CD4-positive, alpha-beta T cell (primary cell): ENCODE measurements at regions not wholly inside any gene's neighbourhood (a gene's known extent, or its start where the extent isn't known, plus 50 kb on each side); places are given as distances from the start of the nearest gene placed in this dataset.

Experiments
- ATAC-seq: fragments of 200-7000 bp; cut with Tn5 transposase; one replicate; pipeline ENCODE4 v1.10.0; 2022; ENCODE audit warnings: mild to moderate bottlenecking; ENCODE audit not compliant: poor library complexity
- CTCF ChIA-PET: fragments of 350-600 bp; sonication (Branson Sonifier 250); formaldehyde crosslinking; loops from one replicate; lab custom pipeline; 2021; ENCODE audit warnings: antibody characterized with exemption, inconsistent platforms; lab: Charles Lee
- POLR2A ChIA-PET: fragments of 350-600 bp; sonication (Branson Sonifier 250); formaldehyde crosslinking; loops from one replicate; lab custom pipeline; 2021; ENCODE audit warnings: antibody characterized with exemption, inconsistent platforms; lab: Charles Lee
- DNase-seq, 14 experiments: peaks; one replicate each; pipeline ENCODE4 v3.0.0-alpha.2; 2013 to 2020; ENCODE audit warnings: mixed read lengths in 2 of 14
- H3K27ac ChIP-seq, 2 donors: one replicate each; pipeline versions ENCODE4 v1.5.1 to v1.7.0; 2013; ENCODE audit warnings: low read length in 2 of 2, low read depth in 1 of 2, mild to moderate bottlenecking in 1 of 2
- H3K27me3 ChIP-seq, 2 experiments: 1 replicate in 1 of 2; 2 replicates in 1 of 2; pipeline versions ENCODE4 v1.6.1 to v1.7.0; 2013; ENCODE audit warnings: low read length in 2 of 2, control low read depth in 1 of 2, mild to moderate bottlenecking in 1 of 2, moderate library complexity in 1 of 2; ENCODE audit not compliant: insufficient read depth in 2 of 2, control insufficient read depth in 1 of 2
- H3K36me3 ChIP-seq: one replicate; pipeline ENCODE4 v1.6.1; 2013; ENCODE audit warnings: low read length, control low read depth; ENCODE audit not compliant: insufficient read depth
- H3K4me1 ChIP-seq: one replicate; pipeline ENCODE4 v1.6.1; 2013; ENCODE audit warnings: low read length, control low read depth; ENCODE audit not compliant: insufficient read depth
- H3K4me3 ChIP-seq: one replicate; pipeline ENCODE4 v1.5.1; 2013; ENCODE audit warnings: mild to moderate bottlenecking, low read length, moderate library complexity
- H3K9me3 ChIP-seq, 2 experiments: 1 replicate in 1 of 2; 2 replicates in 1 of 2; pipeline versions ENCODE4 v1.6.1 to v1.7.0; 2013; ENCODE audit warnings: low read length in 2 of 2, mild to moderate bottlenecking in 2 of 2, control low read depth in 1 of 2, moderate library complexity in 1 of 2; ENCODE audit not compliant: control insufficient read depth in 1 of 2, insufficient read depth in 1 of 2
- H3K27ac Mint-ChIP-seq: one replicate; pipeline ENCODE4 v1.8.0; 2020; ENCODE audit warnings: mixed read lengths
- H3K27me3 Mint-ChIP-seq: one replicate; pipeline ENCODE4 v1.8.0; 2021; ENCODE audit warnings: mixed read lengths
- H3K36me3 Mint-ChIP-seq: one replicate; pipeline ENCODE4 v1.8.0; 2021; ENCODE audit warnings: low read depth, mixed read lengths
- H3K4me1 Mint-ChIP-seq: one replicate; pipeline ENCODE4 v1.8.0; 2021; ENCODE audit warnings: low read depth, mixed read lengths
- H3K4me3 Mint-ChIP-seq: one replicate; pipeline ENCODE4 v1.8.0; 2020; ENCODE audit warnings: mild to moderate bottlenecking, mixed read lengths
- H3K9me3 Mint-ChIP-seq: one replicate; pipeline ENCODE4 v1.8.0; 2020; ENCODE audit warnings: mixed read lengths
- CTCF ChIP-seq: fragments of 200-600 bp; IDR thresholded peaks from one replicate; pipeline ENCODE4 v1.8.0; 2022; ENCODE audit warnings: antibody characterized with exemption, mild to moderate bottlenecking
- intact Hi-C, 2 experiments: fragments of 100-400 bp; cut with DNase I in 1 of 2; cut with micrococcal nuclease in 1 of 2; formaldehyde crosslinking; loops; one replicate each; pipeline versions ENCODE4 v1.15.1 to v1.9.0; 2023 to 2025; cut with DNase I, micrococcal nuclease

GRCh38 chr6:104559435-104560202 is 300.1 kb downstream of the HACE1 start:
- TF ChIP-seq CTCF = no peak
- Histone ChIP-seq H3K27me3 (no peaks in the 10 kb centered on the region), H3K27ac (no peak overlapping the region), H3K4me3 (no peak overlapping the region), H3K4me1 (no peaks in the 10 kb centered on the region), H3K36me3 (no peaks in the 10 kb centered on the region), H3K9me3 (peaks cover 0 to 3% of the 10 kb centered on the region in 2 experiments)
- intact Hi-C loops = no loop called here
- no peak for DNase-seq
- Mint-ChIP-seq H3K4me1 (no peaks in the 10 kb centered on the region), H3K27ac (no peak overlapping the region), H3K27me3 (peaks cover 12% of the 10 kb centered on the region), H3K36me3 (no peaks in the 10 kb centered on the region), H3K9me3 (no peaks in the 10 kb centered on the region), H3K4me3 (no peak overlapping the region)
- ChIA-PET POLR2A (no interaction called here), CTCF (no interaction called here)
- no peak for ATAC-seq

GRCh38 chr6:104558746-104559145 is 301.0 kb downstream of the HACE1 start:
- no peaks in the 10 kb centered on the region for H3K9me3 Mint-ChIP-seq
- Histone ChIP-seq H3K4me3 (no peak overlapping the region), H3K9me3 (peaks cover 0 to 3% of the 10 kb centered on the region in 2 experiments), H3K4me1 (no peaks in the 10 kb centered on the region), H3K27ac (no peak overlapping the region), H3K36me3 (no peaks in the 10 kb centered on the region), H3K27me3 (no peaks in the 10 kb centered on the region)
- H3K4me1 Mint-ChIP-seq = no peaks in the 10 kb centered on the region
- intact Hi-C loops = no loop called here
- H3K4me3 Mint-ChIP-seq = no peak overlapping the region
- no peak for ATAC-seq
- H3K27me3 Mint-ChIP-seq = peaks cover 12% of the 10 kb centered on the region
- ChIA-PET POLR2A (no interaction called here), CTCF (no interaction called here)
- DNase-seq = no peak
- no peaks in the 10 kb centered on the region for H3K36me3 Mint-ChIP-seq
- TF ChIP-seq CTCF = no peak
- no peak overlapping the region for H3K27ac Mint-ChIP-seq

GRCh38 chr6:104548297-104548696 is 311.4 kb downstream of the HACE1 start:
- H3K27me3 Mint-ChIP-seq = peaks cover 15% of the 10 kb centered on the region
- Histone ChIP-seq H3K27me3 (no peaks in the 10 kb centered on the region), H3K9me3 (no peaks in the 10 kb centered on the region), H3K4me1 (no peaks in the 10 kb centered on the region), H3K27ac (no peak overlapping the region), H3K36me3 (no peaks in the 10 kb centered on the region), H3K4me3 (no peak overlapping the region)
- POLR2A ChIA-PET = no interaction called here
- no peak for DNase-seq
- ATAC-seq = no peak
- no peaks in the 10 kb centered on the region for H3K4me1 Mint-ChIP-seq
- H3K27ac Mint-ChIP-seq = no peak overlapping the region
- no peak for TF ChIP-seq CTCF
- H3K36me3 Mint-ChIP-seq = no peaks in the 10 kb centered on the region
- CTCF ChIA-PET = no interaction called here
- no peak overlapping the region for H3K4me3 Mint-ChIP-seq
- intact Hi-C loops = no loop called here
- H3K9me3 Mint-ChIP-seq = no peaks in the 10 kb centered on the region
